ENCODE measurements at regions not wholly inside any gene's neighbourhood (a gene's known extent, or its start where the extent isn't known, plus 50 kb on each side); places are given as distances from the start of the nearest gene placed in this dataset.

DNA sequence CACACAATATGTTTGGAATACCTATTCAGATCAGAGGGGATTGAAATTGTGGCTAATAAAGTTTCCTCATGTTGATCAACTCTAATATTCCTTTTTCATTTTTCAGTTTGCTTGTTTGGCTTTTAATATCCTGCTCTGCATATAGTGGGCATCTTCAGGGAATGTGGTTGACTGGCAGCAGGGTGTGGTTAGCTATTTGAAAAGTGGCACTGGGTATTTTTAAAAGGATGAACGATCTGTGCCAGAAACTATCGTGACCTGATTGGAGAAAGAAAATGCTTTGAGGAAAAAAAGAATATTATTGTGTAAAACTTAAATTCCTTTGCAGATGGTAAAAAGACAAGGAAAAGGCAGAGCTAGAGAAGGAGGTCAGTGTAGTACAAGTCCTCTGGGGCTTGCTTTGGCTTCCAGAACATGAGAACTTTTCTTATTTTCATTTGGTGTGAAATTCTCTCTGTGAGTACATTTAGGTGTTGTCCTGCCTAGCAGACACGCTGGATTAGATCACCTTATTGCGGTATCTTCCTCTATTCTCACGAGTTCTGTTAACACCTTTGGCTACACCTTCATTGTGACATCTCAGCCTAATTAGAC lies 329.7 kb upstream of the SNX7 start:
- H3K9me2 ChIP-seq: no peaks in the 10 kb centered on the region
- no peak overlapping the region for H2AFZ ChIP-seq (ENCODE audit: low read depth)
- peaks cover 10% of the 10 kb centered on the region for H3F3A ChIP-seq (replicated peaks; ENCODE audit: insufficient read depth)
- H3K4me2 ChIP-seq: no peak overlapping the region
- no peaks in the 10 kb centered on the region for H4K20me1 ChIP-seq (ENCODE audit: insufficient read depth)
- no peak for DNase-seq
- CTCF ChIA-PET: interaction anchor here (0.7 kb wide), 1 partner anchor 1098 kb away, joined by 3 read pairs; no protein-coding TSS in a partner anchor
- peaks cover 2 to 15% of the 10 kb centered on the region in 2 experiments; a peak in 1 of 4 replicates for H3K4me1 ChIP-seq (ENCODE audit: control insufficient read depth in 1 of 2, insufficient read depth in 2 of 2, low read depth in 1 of 2, low read length in 1 of 2)
- H3K27ac ChIP-seq (ENCODE audit: low read depth in 2 of 2, low read length in 1 of 2): no peak overlapping the region
- no peaks in the 10 kb centered on the region for H3K79me2 ChIP-seq (ENCODE audit: insufficient read depth)
- H3K9me3 ChIP-seq: no peaks in the 10 kb centered on the region
- H3K4me3 ChIP-seq (ENCODE audit: low read depth in 2 of 2, low read length in 1 of 2): no peak overlapping the region
- H3K36me3 ChIP-seq (replicated peaks in 1 of 2; ENCODE audit: control insufficient read depth in 1 of 2, insufficient read depth in 2 of 2, low read length in 1 of 2): no peaks in the 10 kb centered on the region
- TF ChIP-seq RFX5 (IDR thresholded peaks at IDR 0.05; ENCODE audit: low read length): no peak
- TF ChIP-seq SMC3 (IDR thresholded peaks at IDR 0.05; ENCODE audit: low read depth, low read length): no peak
- no peak for TF ChIP-seq TAF1 (IDR thresholded peaks at IDR 0.05; ENCODE audit: borderline replicate concordance, low read depth, low read length)
- no peak for TF ChIP-seq TEAD4 (IDR thresholded peaks at IDR 0.05; ENCODE audit: borderline replicate concordance, insufficient read depth)
- TF ChIP-seq FOSL2 (IDR thresholded peaks at IDR 0.05; ENCODE audit: borderline replicate concordance, low read depth): no peak
- no peak overlapping the region for H3K9ac ChIP-seq
- POLR2A ChIA-PET: no interaction called here
- no peaks in the 10 kb centered on the region for H3K27me3 ChIP-seq (ENCODE audit: insufficient read depth)
- 78% methylated on average over 5 of the region's 5 CpGs for WGBS (ENCODE audit: low lambda C conversion rate)

GRCh38 chr1:98331243-98331642 lies 330.3 kb upstream of the SNX7 start:
- WGBS (ENCODE audit: low lambda C conversion rate): 54% methylated on average over 3 of the region's 3 CpGs
- Histone ChIP-seq H3K79me2 (ENCODE audit: insufficient read depth) (no peaks in the 10 kb centered on the region), H3K4me1 (ENCODE audit: control insufficient read depth in 1 of 2, insufficient read depth in 2 of 2, low read depth in 1 of 2, low read length in 1 of 2) (peaks cover 2 to 21% of the 10 kb centered on the region in 2 experiments; a peak in 1 of 4 replicates), H3K4me2 (no peak overlapping the region), H3K27me3 (ENCODE audit: insufficient read depth) (no peaks in the 10 kb centered on the region), H3K9me3 (no peaks in the 10 kb centered on the region), H3K36me3 (replicated peaks in 1 of 2; ENCODE audit: control insufficient read depth in 1 of 2, insufficient read depth in 2 of 2, low read length in 1 of 2) (no peaks in the 10 kb centered on the region), H3K9ac (no peak overlapping the region), H4K20me1 (ENCODE audit: insufficient read depth) (no peaks in the 10 kb centered on the region), H3K9me2 (no peaks in the 10 kb centered on the region), H3K4me3 (ENCODE audit: low read depth in 2 of 2, low read length in 1 of 2) (no peak overlapping the region), H3K27ac (ENCODE audit: low read depth in 2 of 2, low read length in 1 of 2) (no peak overlapping the region), H2AFZ (ENCODE audit: low read depth) (peak overlapping the region; percentile 33; the same call in 1 of the 2 replicates), H3F3A (replicated peaks; ENCODE audit: insufficient read depth) (peaks cover 11% of the 10 kb centered on the region)
- DNase-seq: no peak
- CTCF ChIA-PET: interaction anchor here (0.7 kb wide), 1 partner anchor 1098 kb away, joined by 3 read pairs; no protein-coding TSS in a partner anchor
- POLR2A ChIA-PET: no interaction called here
- no peak for TF ChIP-seq NRF1 (IDR thresholded peaks at IDR 0.05; ENCODE audit: low read depth, low read length)
- TF ChIP-seq SMC3 (IDR thresholded peaks at IDR 0.05; ENCODE audit: low read depth, low read length): no peak
- TF ChIP-seq USF2 (IDR thresholded peaks at IDR 0.05; ENCODE audit: borderline replicate concordance, low read depth, low read length): no peak
- no peak for TF ChIP-seq FOXJ3 (CRISPR knock-in tag; IDR thresholded peaks at IDR 0.05)
- no peak for TF ChIP-seq TAF1 (IDR thresholded peaks at IDR 0.05; ENCODE audit: borderline replicate concordance, low read depth, low read length)
- no peak for TF ChIP-seq YY1 (IDR thresholded peaks at IDR 0.05; ENCODE audit: low read depth)
- TF ChIP-seq GATA2 (CRISPR knock-in tag; IDR thresholded peaks at IDR 0.05): no peak
- TF ChIP-seq, protein P1, sequence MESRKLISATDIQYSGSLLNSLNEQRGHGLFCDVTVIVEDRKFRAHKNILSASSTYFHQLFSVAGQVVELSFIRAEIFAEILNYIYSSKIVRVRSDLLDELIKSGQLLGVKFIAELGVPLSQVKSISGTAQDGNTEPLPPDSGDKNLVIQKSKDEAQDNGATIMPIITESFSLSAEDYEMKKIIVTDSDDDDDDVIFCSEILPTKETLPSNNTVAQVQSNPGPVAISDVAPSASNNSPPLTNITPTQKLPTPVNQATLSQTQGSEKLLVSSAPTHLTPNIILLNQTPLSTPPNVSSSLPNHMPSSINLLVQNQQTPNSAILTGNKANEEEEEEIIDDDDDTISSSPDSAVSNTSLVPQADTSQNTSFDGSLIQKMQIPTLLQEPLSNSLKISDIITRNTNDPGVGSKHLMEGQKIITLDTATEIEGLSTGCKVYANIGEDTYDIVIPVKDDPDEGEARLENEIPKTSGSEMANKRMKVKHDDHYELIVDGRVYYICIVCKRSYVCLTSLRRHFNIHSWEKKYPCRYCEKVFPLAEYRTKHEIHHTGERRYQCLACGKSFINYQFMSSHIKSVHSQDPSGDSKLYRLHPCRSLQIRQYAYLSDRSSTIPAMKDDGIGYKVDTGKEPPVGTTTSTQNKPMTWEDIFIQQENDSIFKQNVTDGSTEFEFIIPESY (IDR thresholded peaks at IDR 0.05; ENCODE audit: borderline replicate concordance, low read depth): no peak
- TF ChIP-seq, protein P2, sequence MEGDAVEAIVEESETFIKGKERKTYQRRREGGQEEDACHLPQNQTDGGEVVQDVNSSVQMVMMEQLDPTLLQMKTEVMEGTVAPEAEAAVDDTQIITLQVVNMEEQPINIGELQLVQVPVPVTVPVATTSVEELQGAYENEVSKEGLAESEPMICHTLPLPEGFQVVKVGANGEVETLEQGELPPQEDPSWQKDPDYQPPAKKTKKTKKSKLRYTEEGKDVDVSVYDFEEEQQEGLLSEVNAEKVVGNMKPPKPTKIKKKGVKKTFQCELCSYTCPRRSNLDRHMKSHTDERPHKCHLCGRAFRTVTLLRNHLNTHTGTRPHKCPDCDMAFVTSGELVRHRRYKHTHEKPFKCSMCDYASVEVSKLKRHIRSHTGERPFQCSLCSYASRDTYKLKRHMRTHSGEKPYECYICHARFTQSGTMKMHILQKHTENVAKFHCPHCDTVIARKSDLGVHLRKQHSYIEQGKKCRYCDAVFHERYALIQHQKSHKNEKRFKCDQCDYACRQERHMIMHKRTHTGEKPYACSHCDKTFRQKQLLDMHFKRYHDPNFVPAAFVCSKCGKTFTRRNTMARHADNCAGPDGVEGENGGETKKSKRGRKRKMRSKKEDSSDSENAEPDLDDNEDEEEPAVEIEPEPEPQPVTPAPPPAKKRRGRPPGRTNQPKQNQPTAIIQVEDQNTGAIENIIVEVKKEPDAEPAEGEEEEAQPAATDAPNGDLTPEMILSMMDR (IDR thresholded peaks at IDR 0.05): no peak
- TF ChIP-seq REST (IDR thresholded peaks at IDR 0.05; ENCODE audit: low read depth, low read length): no peak
- no peak for TF ChIP-seq POLR2AphosphoS5 (IDR thresholded peaks at IDR 0.05; ENCODE audit: low read depth, low read length)
- no peak for TF ChIP-seq NFIC (IDR thresholded peaks at IDR 0.05; ENCODE audit: borderline replicate concordance)
- TF ChIP-seq GABPA (IDR thresholded peaks at IDR 0.05; ENCODE audit: low read depth): no peak
- no peak for TF ChIP-seq MAX (IDR thresholded peaks at IDR 0.05; ENCODE audit: low read depth)
- TF ChIP-seq RXRA (IDR thresholded peaks at IDR 0.05; ENCODE audit: borderline replicate concordance, low read depth): no peak
- TF ChIP-seq RAD21 (IDR thresholded peaks at IDR 0.05; ENCODE audit: low read length): no peak
- no peak for TF ChIP-seq JUND (IDR thresholded peaks at IDR 0.05)
